GM12874 (cell line): ENCODE measurements at regions not wholly inside any gene's neighbourhood (a gene's known extent, or its start where the extent isn't known, plus 50 kb on each side); places are given as distances from the start of the nearest gene placed in this dataset.

Experiments
- TF ChIP-seq, protein P1 (sequence below): IDR thresholded peaks from 2 replicates; pipeline ENCODE4 v1.5.1; 2011; ENCODE audit warnings: low read depth, mild to moderate bottlenecking, control low read depth, low read length, moderate library complexity; ENCODE audit not compliant: insufficient read depth

DNA sequence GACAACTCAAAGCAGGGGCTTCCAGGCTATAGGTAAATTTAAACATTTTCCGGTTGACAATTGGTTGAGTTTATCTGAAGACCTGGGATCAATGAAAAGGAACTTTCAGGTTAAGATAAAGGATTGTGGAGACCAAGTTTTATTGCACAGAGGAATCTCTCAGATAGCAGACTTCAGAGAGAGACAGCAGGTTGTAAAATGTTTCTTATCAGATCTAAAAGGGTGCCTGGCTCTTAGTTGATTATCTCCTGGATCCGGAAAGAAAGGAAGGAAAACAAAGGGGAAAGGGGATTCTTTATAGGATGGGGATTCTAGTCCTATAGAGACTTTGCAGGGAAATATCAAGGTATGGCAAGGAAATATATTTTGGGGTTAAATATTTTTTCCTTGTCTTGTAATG, 951.3 kb upstream of the SEMA6D start:
- TF ChIP-seq, protein P1, sequence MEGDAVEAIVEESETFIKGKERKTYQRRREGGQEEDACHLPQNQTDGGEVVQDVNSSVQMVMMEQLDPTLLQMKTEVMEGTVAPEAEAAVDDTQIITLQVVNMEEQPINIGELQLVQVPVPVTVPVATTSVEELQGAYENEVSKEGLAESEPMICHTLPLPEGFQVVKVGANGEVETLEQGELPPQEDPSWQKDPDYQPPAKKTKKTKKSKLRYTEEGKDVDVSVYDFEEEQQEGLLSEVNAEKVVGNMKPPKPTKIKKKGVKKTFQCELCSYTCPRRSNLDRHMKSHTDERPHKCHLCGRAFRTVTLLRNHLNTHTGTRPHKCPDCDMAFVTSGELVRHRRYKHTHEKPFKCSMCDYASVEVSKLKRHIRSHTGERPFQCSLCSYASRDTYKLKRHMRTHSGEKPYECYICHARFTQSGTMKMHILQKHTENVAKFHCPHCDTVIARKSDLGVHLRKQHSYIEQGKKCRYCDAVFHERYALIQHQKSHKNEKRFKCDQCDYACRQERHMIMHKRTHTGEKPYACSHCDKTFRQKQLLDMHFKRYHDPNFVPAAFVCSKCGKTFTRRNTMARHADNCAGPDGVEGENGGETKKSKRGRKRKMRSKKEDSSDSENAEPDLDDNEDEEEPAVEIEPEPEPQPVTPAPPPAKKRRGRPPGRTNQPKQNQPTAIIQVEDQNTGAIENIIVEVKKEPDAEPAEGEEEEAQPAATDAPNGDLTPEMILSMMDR = no peak

DNA sequence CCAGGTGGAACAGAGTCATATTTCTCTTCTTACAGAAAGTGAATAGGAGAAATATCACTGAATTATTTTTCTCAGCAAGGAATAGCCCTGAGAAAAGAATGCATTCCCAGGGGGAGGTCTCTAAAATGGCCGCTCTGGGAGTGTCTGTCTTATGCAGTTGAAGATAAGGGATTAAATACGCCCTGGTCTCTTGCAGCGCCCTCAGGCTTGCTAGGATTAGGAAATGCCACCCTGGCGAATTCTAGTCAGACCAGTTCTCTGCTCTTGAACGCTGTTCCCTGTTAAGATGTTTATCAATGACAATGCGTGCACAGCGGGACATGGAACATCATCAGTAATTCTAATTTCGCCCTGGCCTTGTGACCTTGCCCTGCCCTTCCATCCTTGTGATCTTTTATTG, 949.0 kb upstream of the SEMA6D start:
- TF ChIP-seq, protein P1 = no peak

DNA sequence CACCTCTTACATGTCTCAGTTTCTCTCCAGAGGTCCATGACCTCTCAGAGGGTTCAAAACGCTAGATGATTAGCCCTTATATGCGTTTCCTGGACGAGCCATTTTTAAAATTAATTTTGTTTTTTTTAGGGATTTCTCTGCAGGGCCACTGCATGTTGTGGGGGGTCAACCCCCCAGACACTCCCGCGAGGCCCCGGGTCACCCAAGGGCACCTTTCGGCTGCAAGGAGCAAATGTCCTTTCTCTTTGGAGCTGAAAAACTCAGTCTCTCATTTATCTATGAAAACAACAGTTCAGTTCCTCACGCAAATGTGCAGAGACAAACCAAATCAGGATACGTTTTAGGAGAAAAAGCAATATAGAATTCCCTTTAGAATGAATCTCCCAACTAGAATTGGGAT, 944.3 kb upstream of the SEMA6D start:
- TF ChIP-seq, protein P1 = no peak

DNA sequence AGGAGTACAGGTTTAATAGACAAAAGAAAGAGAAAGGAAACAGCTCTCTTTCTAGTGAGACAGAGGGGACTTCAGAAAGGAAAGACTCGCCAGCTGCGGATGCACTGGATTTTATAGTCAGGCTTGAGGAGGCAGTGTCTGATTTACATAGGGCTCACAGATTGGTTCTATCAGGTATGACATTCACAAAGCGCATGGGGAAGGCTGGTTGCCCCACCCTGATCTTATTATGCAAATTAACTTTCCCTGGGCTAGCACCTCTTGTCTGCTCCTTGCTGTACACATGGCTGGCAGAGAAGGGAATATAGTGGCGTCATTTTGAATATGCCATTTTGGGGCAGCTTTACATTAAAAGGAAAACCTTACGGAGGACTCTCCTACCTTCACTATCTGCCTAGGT, 938.4 kb upstream of the SEMA6D start:
- TF ChIP-seq, protein P1 = no peak

DNA sequence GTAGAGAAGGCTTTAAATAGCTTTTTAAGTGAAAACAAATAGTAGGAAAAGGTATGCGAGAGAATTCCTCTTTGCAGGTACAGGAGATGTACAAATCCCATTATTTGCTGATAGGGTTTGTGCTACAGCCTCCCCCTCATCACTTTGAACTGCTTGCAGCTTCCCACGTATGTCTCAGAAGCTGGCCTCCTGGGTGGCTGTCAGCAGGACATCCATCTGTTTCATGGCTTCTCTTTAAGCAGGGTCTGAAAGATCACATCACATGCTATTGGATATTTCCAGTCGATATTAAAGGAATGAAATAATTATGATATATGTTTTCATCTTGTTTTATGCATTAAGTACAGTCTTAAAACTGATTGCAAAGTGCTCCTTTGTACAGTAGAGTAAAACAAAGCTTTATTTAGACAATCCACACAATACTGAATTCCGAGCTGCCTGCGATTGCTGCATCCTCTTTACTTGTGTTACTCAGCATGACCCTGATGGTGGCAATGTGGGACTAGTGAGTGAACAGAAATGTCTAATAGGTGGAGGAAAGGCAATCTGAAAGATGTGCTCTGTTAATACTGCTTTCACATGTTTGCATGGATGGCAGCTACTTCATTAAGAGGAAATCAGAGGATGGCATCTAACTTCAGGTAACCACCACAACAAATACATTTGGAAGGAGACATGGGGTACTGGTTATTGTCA, 930.6 kb upstream of the SEMA6D start:
- TF ChIP-seq, protein P1 = no peak

DNA sequence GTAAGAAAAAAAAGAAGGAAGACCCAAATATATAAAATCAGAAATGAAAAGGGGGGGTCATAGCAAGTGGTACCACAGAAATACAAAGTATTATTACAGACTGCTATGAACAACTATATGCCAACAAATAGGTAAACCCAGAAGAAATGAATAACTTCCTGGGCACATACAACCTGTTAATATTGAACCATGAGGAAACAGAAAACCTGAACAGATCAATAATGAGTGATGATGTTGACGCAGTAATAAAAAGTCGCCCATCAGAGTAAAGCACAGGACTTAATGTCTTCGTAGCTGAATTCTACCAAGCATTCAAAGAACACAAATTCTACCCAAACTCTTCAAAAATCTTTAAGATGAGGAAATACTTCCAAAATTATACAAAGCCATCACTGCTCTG, 921.6 kb upstream of the SEMA6D start:
- TF ChIP-seq, protein P1 = no peak

DNA sequence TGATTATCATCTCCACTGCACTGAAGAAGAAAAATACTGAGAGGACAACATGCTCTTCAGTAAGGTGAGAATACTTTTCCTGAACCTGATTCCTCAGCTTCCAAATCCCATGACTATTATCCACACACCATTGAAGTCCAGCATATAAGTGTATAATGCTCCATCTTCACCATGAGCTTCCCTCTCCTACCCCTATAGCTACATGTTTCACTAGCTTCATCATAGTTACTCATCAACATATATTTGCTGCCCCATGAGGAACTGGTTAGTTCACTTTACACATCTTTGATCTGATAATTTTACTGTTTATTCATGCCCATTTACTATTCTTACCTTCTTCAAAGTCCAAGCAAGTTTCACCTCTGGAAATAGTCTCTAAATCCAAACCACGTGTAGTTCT, 908.5 kb upstream of the SEMA6D start:
- TF ChIP-seq, protein P1 = no peak
